ENCODE measurements at regions not wholly inside any gene's neighbourhood (a gene's known extent, or its start where the extent isn't known, plus 50 kb on each side); places are given as distances from the start of the nearest gene placed in this dataset.

DNA sequence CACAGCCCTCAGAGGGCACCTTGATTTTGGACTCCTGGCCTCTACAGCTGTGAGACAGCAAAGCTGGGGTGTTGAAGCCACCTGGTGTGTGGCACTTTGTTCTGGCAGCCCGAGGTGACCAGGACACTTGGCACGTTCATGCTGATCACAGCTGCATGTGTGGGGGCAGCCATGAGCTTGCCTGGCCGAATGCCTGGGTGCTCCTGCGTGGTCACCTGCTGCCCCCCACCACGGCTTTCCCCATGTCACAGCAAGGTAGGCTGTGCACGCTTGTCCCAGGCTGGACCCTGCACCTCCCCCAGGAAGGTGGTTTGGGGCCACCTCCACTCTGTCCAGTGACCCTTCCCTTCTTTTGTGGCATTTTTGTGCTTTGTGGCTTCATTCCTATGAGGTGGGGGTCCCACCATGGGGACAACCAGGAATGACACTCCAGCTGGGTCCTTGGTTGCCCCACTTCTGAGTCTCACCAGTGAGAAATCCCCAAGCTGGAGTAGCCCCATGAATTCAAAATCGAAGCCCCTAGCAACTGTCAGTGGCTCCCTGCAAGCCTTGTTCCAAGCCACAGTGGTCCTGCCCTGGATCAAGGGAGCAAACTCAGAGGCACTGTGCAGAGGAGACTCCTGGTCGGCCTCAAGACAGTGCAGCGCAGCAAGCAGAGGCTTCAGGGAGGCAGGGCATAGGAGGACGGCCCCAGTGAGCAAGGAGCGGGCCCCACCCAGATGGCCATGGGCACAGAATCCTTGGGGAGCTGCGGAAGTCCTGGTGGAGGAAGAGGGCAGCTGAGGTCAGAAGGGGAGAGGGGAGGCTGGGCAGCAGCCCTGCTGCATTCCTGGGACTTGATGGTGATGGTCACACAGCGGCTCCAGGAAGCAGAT is 121.4 kb upstream of the HS6ST1 start:
- 91 to 95% methylated on average over 6 to 11 of the region's 13 CpGs for WGBS, 2 donors
- intact Hi-C loops (cut with DNase I): no loop called here
- peaks cover 6 to 8% of the 10 kb centered on the region in 2 donors for H3K4me1 ChIP-seq
- no peak overlapping the region for H3K27ac ChIP-seq
- no peaks in the 10 kb centered on the region for H3K27me3 ChIP-seq
- H3K9me3 ChIP-seq: no peaks in the 10 kb centered on the region
- TF ChIP-seq, protein P1, sequence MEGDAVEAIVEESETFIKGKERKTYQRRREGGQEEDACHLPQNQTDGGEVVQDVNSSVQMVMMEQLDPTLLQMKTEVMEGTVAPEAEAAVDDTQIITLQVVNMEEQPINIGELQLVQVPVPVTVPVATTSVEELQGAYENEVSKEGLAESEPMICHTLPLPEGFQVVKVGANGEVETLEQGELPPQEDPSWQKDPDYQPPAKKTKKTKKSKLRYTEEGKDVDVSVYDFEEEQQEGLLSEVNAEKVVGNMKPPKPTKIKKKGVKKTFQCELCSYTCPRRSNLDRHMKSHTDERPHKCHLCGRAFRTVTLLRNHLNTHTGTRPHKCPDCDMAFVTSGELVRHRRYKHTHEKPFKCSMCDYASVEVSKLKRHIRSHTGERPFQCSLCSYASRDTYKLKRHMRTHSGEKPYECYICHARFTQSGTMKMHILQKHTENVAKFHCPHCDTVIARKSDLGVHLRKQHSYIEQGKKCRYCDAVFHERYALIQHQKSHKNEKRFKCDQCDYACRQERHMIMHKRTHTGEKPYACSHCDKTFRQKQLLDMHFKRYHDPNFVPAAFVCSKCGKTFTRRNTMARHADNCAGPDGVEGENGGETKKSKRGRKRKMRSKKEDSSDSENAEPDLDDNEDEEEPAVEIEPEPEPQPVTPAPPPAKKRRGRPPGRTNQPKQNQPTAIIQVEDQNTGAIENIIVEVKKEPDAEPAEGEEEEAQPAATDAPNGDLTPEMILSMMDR (IDR thresholded peaks at IDR 0.05): no peak
- TF ChIP-seq POLR2A (IDR thresholded peaks at IDR 0.05): no peak
- no peaks in the 10 kb centered on the region for H3K36me3 ChIP-seq
- no peak for DNase-seq
- no peak overlapping the region for H3K4me3 ChIP-seq (replicated peaks in 1 of 3)

DNA sequence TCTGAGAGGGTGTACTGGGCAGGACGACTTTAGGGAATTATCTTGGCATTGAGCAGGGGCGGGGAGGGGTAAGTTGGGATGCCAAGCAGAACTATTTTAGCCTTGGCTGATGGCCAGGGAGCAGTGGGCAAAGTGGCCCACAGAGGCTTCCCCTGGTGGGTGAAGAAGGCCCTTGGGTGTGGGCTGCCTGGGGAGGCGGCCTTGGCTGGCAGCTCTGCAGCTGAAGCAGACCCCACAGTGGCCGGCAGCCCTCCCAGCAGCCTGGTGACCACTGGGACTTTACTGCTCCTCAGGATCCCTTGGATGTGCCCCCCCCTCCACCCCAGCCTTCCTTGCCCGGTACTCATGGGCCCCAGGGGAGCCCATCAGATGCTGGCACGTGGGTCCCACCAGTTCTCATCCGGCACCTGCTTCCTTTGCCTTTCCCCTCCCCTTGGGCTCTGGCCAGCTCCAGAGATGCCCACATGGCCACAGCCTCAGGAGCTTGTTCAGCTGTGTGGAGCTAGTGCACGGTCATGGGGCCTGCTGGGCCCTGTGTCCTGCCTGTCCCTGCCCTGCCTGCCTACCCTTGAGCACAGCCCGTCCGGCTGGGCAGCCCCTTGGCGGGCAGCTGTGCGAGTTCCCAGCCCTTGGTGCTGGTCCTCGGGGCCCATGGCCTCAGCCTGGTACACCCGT is 122.1 kb upstream of the HS6ST1 start:
- TF ChIP-seq, protein P1 (IDR thresholded peaks at IDR 0.05): no peak
- TF ChIP-seq POLR2A (IDR thresholded peaks at IDR 0.05): no peak
- 66 to 86% methylated on average over 4 to 13 of the region's 14 CpGs for WGBS, 2 donors
- Histone ChIP-seq H3K4me3 (replicated peaks in 1 of 3) (no peak overlapping the region), H3K27ac (no peak overlapping the region), H3K4me1 (peaks cover 6 to 8% of the 10 kb centered on the region in 2 donors), H3K36me3 (no peaks in the 10 kb centered on the region), H3K9me3 (no peaks in the 10 kb centered on the region), H3K27me3 (no peaks in the 10 kb centered on the region)
- DNase-seq: no peak
- intact Hi-C loops (cut with DNase I): no loop called here

DNA sequence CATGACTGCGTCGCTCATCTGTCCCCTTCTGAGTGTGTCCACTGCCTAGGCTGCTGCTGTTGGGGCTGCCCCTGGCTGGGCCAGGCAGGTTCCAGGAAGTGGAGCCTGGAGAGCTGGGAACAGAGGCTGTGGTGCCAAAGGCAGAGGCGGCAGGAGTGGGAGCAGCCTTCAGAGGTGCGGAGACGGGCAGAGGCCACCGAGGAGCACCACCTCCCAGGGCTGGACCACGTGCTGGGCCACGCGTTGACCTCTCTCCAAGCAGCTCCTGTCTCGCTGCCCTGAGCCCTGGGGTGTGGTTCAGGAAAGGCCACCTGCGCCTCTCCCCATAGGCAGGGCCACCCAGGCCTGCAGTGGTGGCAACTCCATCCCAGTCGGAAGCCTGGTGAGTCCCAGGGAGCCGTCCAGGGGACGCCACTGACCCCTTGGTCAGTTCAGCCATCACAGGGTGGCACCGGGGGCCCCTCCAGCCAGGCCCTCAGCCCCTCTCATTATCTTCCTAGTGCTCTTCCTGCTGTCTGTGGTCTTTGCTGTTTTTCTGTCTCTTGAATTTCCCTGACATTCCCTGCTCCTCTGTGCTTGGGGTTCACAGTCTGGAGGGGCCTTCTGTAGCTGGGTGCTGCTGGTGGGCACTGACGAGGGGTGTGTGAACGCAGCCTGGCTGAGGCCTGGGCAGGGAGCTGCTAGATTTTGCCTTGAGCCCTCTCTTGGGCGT is 122.8 kb upstream of the HS6ST1 start:
- intact Hi-C loops (cut with DNase I): no loop called here
- peaks cover 6 to 8% of the 10 kb centered on the region in 2 donors for H3K4me1 ChIP-seq

DNA sequence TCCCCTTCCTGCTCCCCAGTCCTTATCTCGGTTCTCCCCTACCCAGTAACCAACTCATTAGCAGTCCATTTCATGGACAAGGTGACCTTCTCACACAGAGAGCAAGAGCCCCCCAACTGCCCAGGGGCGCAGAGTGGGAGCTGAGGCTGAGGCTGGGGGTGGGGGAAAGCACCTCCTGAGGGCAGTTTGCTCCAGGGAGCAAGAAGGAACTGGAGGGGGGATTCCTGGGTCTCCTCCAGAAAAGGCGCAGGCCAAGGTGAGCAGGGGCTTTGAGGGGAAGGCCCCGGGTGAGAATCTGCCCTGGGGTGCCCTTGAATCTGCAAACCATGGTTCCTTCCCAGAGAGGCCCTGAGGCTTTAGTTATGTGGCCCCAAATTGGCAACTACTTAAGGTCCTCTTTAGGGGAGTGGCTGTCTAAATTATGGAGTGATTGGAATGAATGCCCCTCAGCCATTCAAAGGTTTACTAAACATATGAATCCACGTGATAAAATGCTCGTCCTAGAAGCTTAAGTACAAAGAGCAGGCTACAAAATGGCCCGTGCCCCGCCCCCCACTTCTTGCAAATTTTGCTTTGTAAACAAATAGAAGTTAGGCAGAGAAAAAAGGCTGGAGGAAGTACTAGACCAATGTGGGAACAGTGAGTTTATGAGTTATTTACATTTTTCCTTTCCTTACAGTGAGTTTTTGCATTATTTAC is 123.5 kb upstream of the HS6ST1 start:
- intact Hi-C loops (cut with DNase I): no loop called here
- Histone ChIP-seq H3K27ac (no peak overlapping the region), H3K9me3 (no peaks in the 10 kb centered on the region)

More for the DNA sequence above, 122.8 kb upstream of the HS6ST1 start:
- Histone ChIP-seq H3K27ac (no peak overlapping the region), H3K9me3 (no peaks in the 10 kb centered on the region), H3K4me3 (replicated peaks in 1 of 3) (no peak overlapping the region), H3K27me3 (no peaks in the 10 kb centered on the region), H3K36me3 (no peaks in the 10 kb centered on the region)
- WGBS, 2 donors: 93 to 96% methylated on average over 15 to 16 of the region's 18 CpGs
- no peak for TF ChIP-seq POLR2A (IDR thresholded peaks at IDR 0.05)
- TF ChIP-seq, protein P1 (IDR thresholded peaks at IDR 0.05): no peak
- DNase-seq: no peak

More for the DNA sequence above, 123.5 kb upstream of the HS6ST1 start:
- no peak for DNase-seq
- WGBS, 2 donors: 72 to 81% methylated on average over 8 of the region's 8 CpGs
- Histone ChIP-seq H3K27me3 (no peaks in the 10 kb centered on the region), H3K4me3 (replicated peaks in 1 of 3) (no peak overlapping the region), H3K36me3 (no peaks in the 10 kb centered on the region), H3K4me1 (peaks cover 6 to 8% of the 10 kb centered on the region in 2 donors)
- TF ChIP-seq, protein P1 (IDR thresholded peaks at IDR 0.05): no peak
- no peak for TF ChIP-seq POLR2A (IDR thresholded peaks at IDR 0.05)

Measured in thyroid gland (tissue), 4 donors.